B cell (primary cell): ENCODE measurements at regions not wholly inside any gene's neighbourhood (a gene's known extent, or its start where the extent isn't known, plus 50 kb on each side); places are given as distances from the start of the nearest gene placed in this dataset.

Experiments
- ATAC-seq: fragments of 200-7000 bp; cut with Tn5 transposase; one replicate; pipeline ENCODE4 v1.10.0; 2021; ENCODE audit warnings: low read depth, mild to moderate bottlenecking, moderate number of reproducible peaks, moderate library complexity
- CTCF ChIA-PET: fragments of 350-600 bp; sonication (Branson Sonifier 250); formaldehyde crosslinking; loops from one replicate; lab custom pipeline; 2021; ENCODE audit warnings: antibody characterized with exemption, inconsistent platforms; lab: Charles Lee
- POLR2A ChIA-PET: fragments of 350-600 bp; sonication (Branson Sonifier 250); formaldehyde crosslinking; loops from one replicate; lab custom pipeline; 2021; ENCODE audit warnings: antibody characterized with exemption; lab: Charles Lee
- DNase-seq: peaks from one replicate; pipeline ENCODE4 v3.0.0; 2013
- H2AFZ ChIP-seq: 2 replicates; pipeline ENCODE4 v1.6.1; 2012; ENCODE audit warnings: mild to moderate bottlenecking, low read depth, low read length; ENCODE audit not compliant: insufficient read depth, poor library complexity, severe bottlenecking
- H3K27ac ChIP-seq, 2 donors: 1 replicate in 1 of 2; 2 replicates in 1 of 2; pipeline ENCODE4 v1.5.1; 2012 to 2013; ENCODE audit warnings: low read length in 2 of 2, mild to moderate bottlenecking in 2 of 2, moderate library complexity in 1 of 2
- H3K27me3 ChIP-seq, 4 experiments: fragments of 200-600 bp in 1 of 4; sonication (generic) in 1 of 4; replicated peaks in 1 of 4; 1 replicate in 2 of 4; 2 replicates in 2 of 4; pipeline versions ENCODE4 v1.6.1 to v1.7.0; 2013 to 2016; ENCODE audit warnings: low read length in 3 of 4, mild to moderate bottlenecking in 2 of 4, mixed read lengths in 1 of 4, moderate library complexity in 1 of 4; ENCODE audit not compliant: insufficient read depth in 4 of 4, control insufficient read depth in 3 of 4; ENCODE audit errors: control extremely low read depth in 1 of 4
- H3K36me3 ChIP-seq, 2 experiments: replicated peaks in 1 of 2; 1 replicate in 1 of 2; 2 replicates in 1 of 2; pipeline versions ENCODE4 v1.6.1 to v1.7.1; 2013; ENCODE audit warnings: low read length in 1 of 2; ENCODE audit not compliant: insufficient read depth in 2 of 2, control insufficient read depth in 1 of 2; ENCODE audit errors: control extremely low read depth in 1 of 2, extremely low read depth in 1 of 2
- H3K4me1 ChIP-seq, 2 donors: fragments of 200-600 bp in 1 of 2; sonication (generic) in 1 of 2; 1 replicate in 1 of 2; 2 replicates in 1 of 2; pipeline versions ENCODE4 v1.5.1 to v1.6.1; 2013 to 2017; ENCODE audit warnings: low read length in 2 of 2; ENCODE audit not compliant: control insufficient read depth in 2 of 2, insufficient read depth in 2 of 2
- H3K4me2 ChIP-seq: replicated peaks from 2 replicates; pipeline ENCODE3; 2012; ENCODE audit warnings: mild to moderate bottlenecking, low read depth, low read length; ENCODE audit not compliant: poor library complexity, severe bottlenecking
- H3K4me3 ChIP-seq, 5 experiments: fragments of 200-600 bp in 1 of 5; sonication (generic) in 1 of 5; 1 replicate in 3 of 5; 2 replicates in 2 of 5; pipeline versions ENCODE4 v1.5.1 to v1.7.0; 2011 to 2016; ENCODE audit warnings: low read length in 4 of 5, mild to moderate bottlenecking in 4 of 5, low read depth in 2 of 5, control low read depth in 1 of 5, moderate library complexity in 1 of 5; ENCODE audit not compliant: insufficient read depth in 1 of 5; ENCODE audit errors: control extremely low read depth in 1 of 5, extremely low read depth in 1 of 5
- H3K79me2 ChIP-seq: fragments of 200-600 bp; sonication (generic); one replicate; pipeline ENCODE4 v1.6.0; 2016; ENCODE audit warnings: low read length; ENCODE audit not compliant: control insufficient read depth, insufficient read depth
- H3K9ac ChIP-seq: fragments of 200-600 bp; sonication (generic); 2 replicates; pipeline ENCODE4 v1.6.1; 2017; ENCODE audit warnings: mild to moderate bottlenecking, low read length, moderate library complexity
- H3K9me3 ChIP-seq, 3 donors: one replicate each; pipeline versions ENCODE4 v1.6.1 to v1.7.1; 2013; ENCODE audit warnings: low read length in 2 of 3; ENCODE audit not compliant: control insufficient read depth in 2 of 3, insufficient read depth in 1 of 3; ENCODE audit errors: control extremely low read depth in 1 of 3
- H4K20me1 ChIP-seq: 2 replicates; pipeline ENCODE4 v1.6.0; 2012; ENCODE audit warnings: mild to moderate bottlenecking, low read length; ENCODE audit not compliant: insufficient read depth, control insufficient read depth, poor library complexity, severe bottlenecking
- H3K27ac Mint-ChIP-seq: one replicate; pipeline ENCODE4 v1.8.0; 2021; ENCODE audit warnings: mixed read lengths
- H3K27me3 Mint-ChIP-seq: one replicate; pipeline ENCODE4 v1.8.0; 2021; ENCODE audit warnings: mixed read lengths
- H3K4me1 Mint-ChIP-seq: one replicate; pipeline ENCODE4 v1.8.0; 2021; ENCODE audit warnings: mixed read lengths
- H3K4me3 Mint-ChIP-seq: one replicate; pipeline ENCODE4 v1.8.0; 2021; ENCODE audit warnings: mixed read lengths
- H3K9me3 Mint-ChIP-seq: one replicate; pipeline ENCODE4 v1.8.0; 2022; ENCODE audit warnings: mixed read lengths; ENCODE audit not compliant: insufficient read depth
- CTCF ChIP-seq: fragments of 200-600 bp; IDR thresholded peaks from one replicate; pipeline ENCODE4 v1.8.0; 2022; ENCODE audit warnings: antibody characterized with exemption, mild to moderate bottlenecking
- EZH2 ChIP-seq: IDR thresholded peaks from 2 replicates; pipeline ENCODE4 v1.6.1; 2012; ENCODE audit warnings: borderline replicate concordance, low read depth, mild to moderate bottlenecking, moderate library complexity, low read length; ENCODE audit not compliant: insufficient read depth, poor library complexity, severe bottlenecking
- WGBS: methylation state at CpG from one replicate; pipeline ENCODE4 v1.1.5; 2013; ENCODE audit warnings: missing lambda C conversion rate; ENCODE audit not compliant: insufficient coverage; 5-methylcytosine and 5-hydroxymethylcytosine counted together
- intact Hi-C: fragments of 100-400 bp; cut with micrococcal nuclease; formaldehyde crosslinking; loops from one replicate; pipeline ENCODE4 v1.10.0; 2022

- ATAC-seq (no peak), DNase-seq (no peak)
- H2AFZ ChIP-seq: no peak overlapping the region
- no peak overlapping the region for H3K4me3 Mint-ChIP-seq
- no peak overlapping the region for H3K4me2 ChIP-seq
- H3K36me3 ChIP-seq: no peaks in the 10 kb centered on the region
- no peak overlapping the region for H3K27ac ChIP-seq
- no peaks in the 10 kb centered on the region for H3K27me3 ChIP-seq
- no peaks in the 10 kb centered on the region for H3K9me3 ChIP-seq
- CTCF ChIA-PET: no interaction called here
- no peaks in the 10 kb centered on the region for H3K27me3 Mint-ChIP-seq
- H3K9ac ChIP-seq: no peak overlapping the region
- no CpG with 5 or more reads among the region's 1 CpG for WGBS
- TF ChIP-seq CTCF (no peak), EZH2 (no peak)
- H4K20me1 ChIP-seq: no peaks in the 10 kb centered on the region
- no peak overlapping the region for H3K27ac Mint-ChIP-seq
- H3K4me1 Mint-ChIP-seq: no peaks in the 10 kb centered on the region
- intact Hi-C loops: no loop called here
- no peak overlapping the region for H3K4me3 ChIP-seq
- peaks cover 2% of the 10 kb centered on the region for H3K9me3 Mint-ChIP-seq
- H3K4me1 ChIP-seq: no peaks in the 10 kb centered on the region
- H3K79me2 ChIP-seq: no peaks in the 10 kb centered on the region
- POLR2A ChIA-PET: no interaction called here
Observed at GRCh38 chr3:64888165-64888564, 200.4 kb upstream of the ADAMTS9 start.

- Mint-ChIP-seq H3K27me3 (no peaks in the 10 kb centered on the region), H3K27ac (no peak overlapping the region), H3K4me3 (no peak overlapping the region), H3K9me3 (peaks cover 2% of the 10 kb centered on the region), H3K4me1 (no peaks in the 10 kb centered on the region)
- no peak for DNase-seq
- Histone ChIP-seq H4K20me1 (no peaks in the 10 kb centered on the region), H3K79me2 (no peaks in the 10 kb centered on the region), H3K4me3 (no peak overlapping the region), H3K4me2 (no peak overlapping the region), H3K36me3 (no peaks in the 10 kb centered on the region), H2AFZ (no peak overlapping the region), H3K9me3 (no peaks in the 10 kb centered on the region), H3K4me1 (no peaks in the 10 kb centered on the region), H3K9ac (no peak overlapping the region), H3K27ac (no peak overlapping the region), H3K27me3 (no peaks in the 10 kb centered on the region)
- no CpG with 5 or more reads among the region's 3 CpGs for WGBS
- CTCF ChIA-PET: no interaction called here
- TF ChIP-seq CTCF: no peak
- no peak for TF ChIP-seq EZH2
- ATAC-seq: no peak
- intact Hi-C loops: no loop called here
- POLR2A ChIA-PET: no interaction called here
Observed at GRCh38 chr3:64885055-64885454, 197.3 kb upstream of the ADAMTS9 start.
